HepG2 (cell line): ENCODE measurements at regions not wholly inside any gene's neighbourhood (a gene's known extent, or its start where the extent isn't known, plus 50 kb on each side); places are given as distances from the start of the nearest gene placed in this dataset.

ENCODE experiments used
- CTCF ChIP-seq: sonication (generic); formaldehyde crosslinking; IDR thresholded peaks from 2 replicates; pipeline ENCODE4 v1.5.0; 2020; ENCODE audit warnings: mild to moderate bottlenecking, missing genetic modification reagents, moderate library complexity
- MTF1 ChIP-seq: sonication (generic); formaldehyde crosslinking; IDR thresholded peaks from 2 replicates; pipeline ENCODE4 v1.5.0; 2020; ENCODE audit warnings: missing genetic modification reagents
- NFYB ChIP-seq: sonication (generic); formaldehyde crosslinking; IDR thresholded peaks from 2 replicates; pipeline ENCODE4 v1.4.0; 2020; ENCODE audit warnings: missing genetic modification reagents
- PCBP2 ChIP-seq: fragments of 200-400 bp; formaldehyde crosslinking; optimal IDR thresholded peaks from 2 replicates; pipeline ENCODE3; 2018; ENCODE audit warnings: low read length, low read depth; ENCODE audit not compliant: poor library complexity, severe bottlenecking

GRCh38 chr16:72380283-72380682 lies 208.3 kb upstream of the PMFBP1 start:
- TF ChIP-seq PCBP2 (no peak), CTCF (CRISPR knock-in tag) (no peak), NFYB (CRISPR knock-in tag) (no peak), MTF1 (CRISPR knock-in tag) (no peak)
